Smooth muscle cell of the brain vasculature (primary cell): ENCODE measurements at regions not wholly inside any gene's neighbourhood (a gene's known extent, or its start where the extent isn't known, plus 50 kb on each side); places are given as distances from the start of the nearest gene placed in this dataset.
"Not testable (repeated sequence)": the region's sequence is repeated elsewhere in the genome, so short reads cannot be mapped to it uniquely, and the experiment has no call there.

Experiments
- DNase-seq: peaks from one replicate; pipeline ENCODE4 v3.0.0-alpha.2; 2012; ENCODE audit warnings: low read depth, low spot score

GRCh38 chr12:24510581-24511125 lies 438.2 kb downstream of the BCAT1 start:
- no peak for DNase-seq

GRCh38 chr12:24507827-24508226 lies 441.1 kb downstream of the BCAT1 start:
- DNase-seq: no peak

GRCh38 chr12:24505366-24506015 lies 443.4 kb downstream of the BCAT1 start:
- DNase-seq: no peak

GRCh38 chr12:24503477-24503876 lies 445.4 kb downstream of the BCAT1 start:
- DNase-seq: not testable (repeated sequence)

- DNase-seq: no peak
These were observed 448.1 kb downstream of the BCAT1 start for GRCh38 chr12:24500831-24501230.

- DNase-seq: no peak
These were observed 448.5 kb downstream of the BCAT1 start for GRCh38 chr12:24500421-24500820.

- DNase-seq: no peak
These were observed 449.5 kb downstream of the BCAT1 start for GRCh38 chr12:24499151-24500146.

- DNase-seq: no peak
These were observed 452.1 kb downstream of the BCAT1 start for GRCh38 chr12:24496755-24497154.

- DNase-seq: no peak
These were observed 454.5 kb downstream of the BCAT1 start for GRCh38 chr12:24494401-24494800.

- DNase-seq: no peak
These were observed 456.9 kb downstream of the BCAT1 start for GRCh38 chr12:24491968-24492367.

- no peak for DNase-seq
These were observed 459.0 kb downstream of the BCAT1 start for GRCh38 chr12:24489939-24490338.

GRCh38 chr12:24488906-24489619 lies 459.8 kb downstream of the BCAT1 start:
- no peak for DNase-seq

- no peak for DNase-seq
These were observed 460.8 kb downstream of the BCAT1 start for GRCh38 chr12:24488091-24488596.

GRCh38 chr12:24487606-24488005 lies 461.3 kb downstream of the BCAT1 start:
- no peak for DNase-seq

GRCh38 chr12:24483732-24484131 lies 465.2 kb downstream of the BCAT1 start:
- DNase-seq: no peak

GRCh38 chr12:24482882-24483604 lies 465.9 kb downstream of the BCAT1 start:
- no peak for DNase-seq

GRCh38 chr12:24482044-24482443 lies 466.9 kb downstream of the BCAT1 start:
- DNase-seq: no peak

- no peak for DNase-seq
These were observed 468.0 kb downstream of the BCAT1 start for GRCh38 chr12:24480766-24481449.

- no peak for DNase-seq
These were observed 469.8 kb downstream of the BCAT1 start for GRCh38 chr12:24479131-24479530.

GRCh38 chr12:24478254-24478653 lies 470.6 kb downstream of the BCAT1 start:
- DNase-seq: no peak
